Activated B cell treated with CpG ODN at 0.5 μM for 24 hours (primary cell): ENCODE measurements at regions not wholly inside any gene's neighbourhood (a gene's known extent, or its start where the extent isn't known, plus 50 kb on each side); places are given as distances from the start of the nearest gene placed in this dataset.

Experiments used
- ATAC-seq: fragments of 200-7000 bp; cut with Tn5 transposase; one replicate; pipeline ENCODE4 v1.10.0; 2021; ENCODE audit warnings: low read depth, mild to moderate bottlenecking, moderate library complexity
- CTCF ChIA-PET: fragments of 350-600 bp; sonication (Branson Sonifier 250); formaldehyde crosslinking; loops from one replicate; lab custom pipeline; 2021; ENCODE audit warnings: antibody characterized with exemption; lab: Charles Lee
- POLR2A ChIA-PET: fragments of 350-600 bp; sonication (Branson Sonifier 250); formaldehyde crosslinking; loops from one replicate; lab custom pipeline; 2021; ENCODE audit warnings: antibody characterized with exemption; lab: Charles Lee
- DNase-seq: peaks from one replicate; pipeline ENCODE4 v3.0.0; 2022
- H3K27ac Mint-ChIP-seq: one replicate; pipeline ENCODE4 v1.8.0; 2020; ENCODE audit warnings: mixed read lengths
- H3K27me3 Mint-ChIP-seq: one replicate; pipeline ENCODE4 v1.8.0; 2021; ENCODE audit warnings: mixed read lengths
- H3K36me3 Mint-ChIP-seq: one replicate; pipeline ENCODE4 v1.8.0; 2021; ENCODE audit warnings: low read depth, mixed read lengths
- H3K4me1 Mint-ChIP-seq: one replicate; pipeline ENCODE4 v1.8.0; 2021; ENCODE audit warnings: mixed read lengths
- H3K4me3 Mint-ChIP-seq: one replicate; pipeline ENCODE4 v1.8.0; 2020; ENCODE audit warnings: mild to moderate bottlenecking, mixed read lengths
- H3K9me3 Mint-ChIP-seq: one replicate; pipeline ENCODE4 v1.8.0; 2020; ENCODE audit warnings: mixed read lengths
- CTCF ChIP-seq: fragments of 200-600 bp; IDR thresholded peaks from one replicate; pipeline ENCODE4 v1.8.0; 2022; ENCODE audit warnings: antibody characterized with exemption, mild to moderate bottlenecking
- intact Hi-C: fragments of 100-400 bp; cut with micrococcal nuclease; formaldehyde crosslinking; loops from one replicate; pipeline ENCODE4 v1.15.1; 2024

GRCh38 chr6:97427648-97428047, 144.6 kb upstream of the MMS22L start:
- no peak for ATAC-seq
- Mint-ChIP-seq H3K36me3 (no peaks in the 10 kb centered on the region), H3K4me1 (no peaks in the 10 kb centered on the region), H3K27ac (no peak overlapping the region), H3K27me3 (no peaks in the 10 kb centered on the region), H3K4me3 (no peak overlapping the region), H3K9me3 (no peaks in the 10 kb centered on the region)
- TF ChIP-seq CTCF = no peak
- intact Hi-C loops = no loop called here
- CTCF ChIA-PET = no interaction called here
- DNase-seq = no peak
- POLR2A ChIA-PET = no interaction called here

- CTCF ChIA-PET = no interaction called here
- intact Hi-C loops = no loop called here
- H3K4me1 Mint-ChIP-seq = no peaks in the 10 kb centered on the region
Measured at GRCh38 chr6:97437087-97437486, 154.1 kb upstream of the MMS22L start.

GRCh38 chr6:97438011-97438671, 155.1 kb upstream of the MMS22L start:
- ATAC-seq = no peak
- Mint-ChIP-seq H3K4me1 (no peaks in the 10 kb centered on the region), H3K4me3 (no peak overlapping the region), H3K27ac (no peak overlapping the region), H3K36me3 (no peaks in the 10 kb centered on the region), H3K27me3 (no peaks in the 10 kb centered on the region), H3K9me3 (no peaks in the 10 kb centered on the region)
- CTCF ChIA-PET = no interaction called here
- DNase-seq = no peak
- TF ChIP-seq CTCF = no peak
- intact Hi-C loops = no loop called here
- POLR2A ChIA-PET = no interaction called here

More at GRCh38 chr6:97437087-97437486, 154.1 kb upstream of the MMS22L start:
- Mint-ChIP-seq H3K36me3 (no peaks in the 10 kb centered on the region), H3K27me3 (no peaks in the 10 kb centered on the region), H3K27ac (no peak overlapping the region), H3K9me3 (no peaks in the 10 kb centered on the region), H3K4me3 (no peak overlapping the region)
- ATAC-seq = no peak
- POLR2A ChIA-PET = no interaction called here
- no peak for DNase-seq
- TF ChIP-seq CTCF = no peak

GRCh38 chr6:97440590-97441176, 157.7 kb upstream of the MMS22L start:
- Mint-ChIP-seq H3K4me1 (no peaks in the 10 kb centered on the region), H3K27me3 (no peaks in the 10 kb centered on the region), H3K4me3 (no peak overlapping the region), H3K9me3 (no peaks in the 10 kb centered on the region), H3K36me3 (no peaks in the 10 kb centered on the region), H3K27ac (no peak overlapping the region)
- ChIA-PET CTCF (no interaction called here), POLR2A (no interaction called here)
- ATAC-seq (no peak), DNase-seq (no peak)
- no peak for TF ChIP-seq CTCF
- intact Hi-C loops = no loop called here

- TF ChIP-seq CTCF = no peak
- DNase-seq (no peak), ATAC-seq (no peak)
- ChIA-PET CTCF (no interaction called here), POLR2A (no interaction called here)
- Mint-ChIP-seq H3K9me3 (no peaks in the 10 kb centered on the region), H3K27me3 (peaks cover 2% of the 10 kb centered on the region), H3K36me3 (no peaks in the 10 kb centered on the region), H3K4me3 (no peak overlapping the region), H3K27ac (no peak overlapping the region), H3K4me1 (no peaks in the 10 kb centered on the region)
- intact Hi-C loops = no loop called here
Measured at GRCh38 chr6:97443408-97444080, 160.5 kb upstream of the MMS22L start.
